ENCODE measurements at regions not wholly inside any gene's neighbourhood (a gene's known extent, or its start where the extent isn't known, plus 50 kb on each side); places are given as distances from the start of the nearest gene placed in this dataset.
"Not testable (repeated sequence)": the region's sequence is repeated elsewhere in the genome, so short reads cannot be mapped to it uniquely, and the experiment has no call there.

DNA sequence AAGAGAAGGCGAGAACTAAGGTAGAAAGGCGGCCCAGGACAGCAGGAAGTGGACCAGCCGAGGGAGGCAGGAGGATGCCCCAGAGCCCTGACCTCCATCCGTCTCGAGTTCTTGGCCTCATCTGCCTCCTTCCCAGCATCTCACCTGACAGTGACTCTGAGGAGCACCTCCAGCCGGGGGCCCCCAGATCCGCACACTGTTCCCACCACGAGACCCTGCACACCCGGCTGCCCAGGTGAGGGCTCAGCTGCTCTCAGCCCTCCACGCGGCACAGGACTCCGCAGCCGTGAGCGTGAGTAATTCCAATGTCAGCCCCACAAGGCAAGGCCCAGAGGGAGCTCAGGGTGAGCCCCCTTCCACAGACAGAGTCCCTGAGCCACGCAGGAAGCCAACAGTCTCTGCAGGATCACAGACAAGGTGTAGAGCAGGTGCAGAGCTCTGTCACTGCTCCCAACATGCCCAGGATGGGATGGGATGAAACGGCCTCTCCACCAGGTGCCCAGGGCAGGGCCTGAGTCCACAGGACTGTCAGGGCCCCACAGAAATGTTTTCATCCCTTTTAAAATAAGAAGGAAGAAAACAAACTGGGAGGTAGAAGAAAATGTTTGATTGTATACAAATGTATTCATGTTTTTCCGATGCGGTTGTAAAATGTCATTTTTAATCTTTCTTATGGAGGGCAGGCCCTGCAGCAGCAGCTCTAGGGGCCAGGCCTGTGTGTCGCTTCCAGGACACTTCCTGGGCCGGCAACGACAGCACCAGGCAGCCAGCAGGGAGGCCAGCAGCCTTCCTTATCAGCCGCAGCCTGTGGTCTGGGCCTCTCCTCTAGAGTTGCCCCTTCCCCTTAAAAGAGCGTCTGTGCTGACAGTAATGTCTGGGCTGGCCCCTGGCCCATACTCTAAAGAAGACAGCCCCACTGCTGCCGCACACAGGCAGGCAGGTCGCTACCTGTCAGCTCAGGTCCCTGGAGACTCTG, 66.9 kb downstream of the DLL1 start:
- H3K4me3 ChIP-seq (ENCODE audit: low read depth, low read length) = no peak overlapping the region
- TF ChIP-seq, protein P1, sequence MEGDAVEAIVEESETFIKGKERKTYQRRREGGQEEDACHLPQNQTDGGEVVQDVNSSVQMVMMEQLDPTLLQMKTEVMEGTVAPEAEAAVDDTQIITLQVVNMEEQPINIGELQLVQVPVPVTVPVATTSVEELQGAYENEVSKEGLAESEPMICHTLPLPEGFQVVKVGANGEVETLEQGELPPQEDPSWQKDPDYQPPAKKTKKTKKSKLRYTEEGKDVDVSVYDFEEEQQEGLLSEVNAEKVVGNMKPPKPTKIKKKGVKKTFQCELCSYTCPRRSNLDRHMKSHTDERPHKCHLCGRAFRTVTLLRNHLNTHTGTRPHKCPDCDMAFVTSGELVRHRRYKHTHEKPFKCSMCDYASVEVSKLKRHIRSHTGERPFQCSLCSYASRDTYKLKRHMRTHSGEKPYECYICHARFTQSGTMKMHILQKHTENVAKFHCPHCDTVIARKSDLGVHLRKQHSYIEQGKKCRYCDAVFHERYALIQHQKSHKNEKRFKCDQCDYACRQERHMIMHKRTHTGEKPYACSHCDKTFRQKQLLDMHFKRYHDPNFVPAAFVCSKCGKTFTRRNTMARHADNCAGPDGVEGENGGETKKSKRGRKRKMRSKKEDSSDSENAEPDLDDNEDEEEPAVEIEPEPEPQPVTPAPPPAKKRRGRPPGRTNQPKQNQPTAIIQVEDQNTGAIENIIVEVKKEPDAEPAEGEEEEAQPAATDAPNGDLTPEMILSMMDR (conservative IDR thresholded peaks at IDR 0.05; ENCODE audit: low read depth, low read length) = no peak
- no peak for DNase-seq (ENCODE audit: low read depth)

DNA sequence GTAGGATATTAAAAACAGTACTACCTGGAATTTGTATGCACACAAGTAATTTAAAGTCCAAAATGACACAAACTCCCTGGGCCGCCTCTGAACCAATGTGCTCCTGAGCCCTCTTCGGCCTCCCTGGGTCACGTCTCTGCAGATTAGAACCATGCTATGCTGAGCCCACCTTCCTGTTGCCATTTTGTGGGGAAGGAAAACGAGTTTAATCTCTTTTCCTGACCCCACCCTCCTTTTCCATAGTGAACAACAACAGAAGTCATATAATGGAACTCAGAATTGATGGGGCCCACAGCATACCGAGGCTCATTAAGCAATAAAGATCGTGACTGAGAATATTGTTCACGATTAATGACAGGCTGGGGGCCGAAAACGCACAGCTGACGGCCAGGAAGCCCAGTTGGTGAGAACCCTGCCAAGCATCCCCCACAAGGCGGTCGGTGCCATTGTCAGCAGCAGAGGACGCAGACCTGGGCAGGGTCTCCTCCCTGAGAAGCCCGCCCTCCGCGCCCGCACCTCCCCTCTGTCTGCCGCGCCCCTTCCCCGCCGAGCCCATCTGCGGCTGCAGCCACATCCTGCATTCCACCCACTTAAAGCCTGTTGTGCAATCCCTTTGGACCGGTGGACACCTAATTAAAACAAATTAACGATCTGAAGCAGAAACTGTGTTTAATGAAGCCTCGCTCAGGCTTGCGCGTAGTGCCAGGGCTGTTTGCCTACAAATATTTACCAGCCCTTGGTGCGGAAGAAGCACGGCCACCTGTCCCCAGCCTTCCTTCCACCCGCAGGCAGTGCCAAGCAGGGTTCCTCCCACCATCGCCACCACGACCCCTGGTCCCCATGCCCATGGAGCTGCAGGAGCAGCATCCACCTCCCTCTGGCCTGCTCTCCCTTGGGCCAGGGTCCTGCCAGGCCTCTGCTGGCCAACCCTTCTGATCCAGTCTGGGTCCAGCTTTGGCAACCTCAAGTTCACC, 68.1 kb downstream of the DLL1 start:
- no peak overlapping the region for H3K4me3 ChIP-seq (ENCODE audit: low read depth, low read length)
- no peak for DNase-seq (ENCODE audit: low read depth)
- TF ChIP-seq, protein P1 (conservative IDR thresholded peaks at IDR 0.05; ENCODE audit: low read depth, low read length) = no peak

DNA sequence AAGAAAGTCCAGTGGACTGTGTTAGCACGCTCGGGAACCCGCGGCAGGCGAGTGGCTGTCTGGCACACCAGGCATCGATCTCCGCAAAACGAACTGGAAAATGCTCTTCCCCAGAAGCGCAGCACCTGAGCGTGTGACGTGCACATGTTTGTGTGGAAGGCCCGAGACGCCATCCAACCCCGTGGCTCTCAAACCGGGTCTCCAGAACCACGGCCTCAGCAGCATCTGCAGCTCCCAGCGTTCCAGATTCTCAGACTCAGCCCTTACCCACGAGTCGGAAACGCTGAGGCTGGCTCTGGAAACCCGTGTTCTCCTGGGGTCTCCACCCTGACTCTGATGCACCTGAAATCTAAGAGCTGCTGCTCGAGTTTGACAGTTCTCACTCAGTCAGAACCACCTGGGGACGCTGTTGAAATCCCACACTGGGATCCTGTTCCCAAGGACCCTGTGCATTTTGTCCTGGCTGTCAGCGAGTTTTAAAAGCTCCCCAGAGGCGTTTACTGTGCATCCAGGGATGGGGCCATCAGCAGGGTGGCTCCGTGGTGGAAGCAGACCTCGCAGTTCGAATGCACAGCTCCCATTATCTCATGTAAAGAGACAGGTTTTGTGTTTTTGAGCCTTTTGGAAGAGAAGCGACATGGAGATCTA, 69.0 kb downstream of the DLL1 start:
- TF ChIP-seq, protein P1 (conservative IDR thresholded peaks at IDR 0.05; ENCODE audit: low read depth, low read length) = no peak
- H3K4me3 ChIP-seq (ENCODE audit: low read depth, low read length) = no peak overlapping the region
- DNase-seq (ENCODE audit: low read depth) = no peak

DNA sequence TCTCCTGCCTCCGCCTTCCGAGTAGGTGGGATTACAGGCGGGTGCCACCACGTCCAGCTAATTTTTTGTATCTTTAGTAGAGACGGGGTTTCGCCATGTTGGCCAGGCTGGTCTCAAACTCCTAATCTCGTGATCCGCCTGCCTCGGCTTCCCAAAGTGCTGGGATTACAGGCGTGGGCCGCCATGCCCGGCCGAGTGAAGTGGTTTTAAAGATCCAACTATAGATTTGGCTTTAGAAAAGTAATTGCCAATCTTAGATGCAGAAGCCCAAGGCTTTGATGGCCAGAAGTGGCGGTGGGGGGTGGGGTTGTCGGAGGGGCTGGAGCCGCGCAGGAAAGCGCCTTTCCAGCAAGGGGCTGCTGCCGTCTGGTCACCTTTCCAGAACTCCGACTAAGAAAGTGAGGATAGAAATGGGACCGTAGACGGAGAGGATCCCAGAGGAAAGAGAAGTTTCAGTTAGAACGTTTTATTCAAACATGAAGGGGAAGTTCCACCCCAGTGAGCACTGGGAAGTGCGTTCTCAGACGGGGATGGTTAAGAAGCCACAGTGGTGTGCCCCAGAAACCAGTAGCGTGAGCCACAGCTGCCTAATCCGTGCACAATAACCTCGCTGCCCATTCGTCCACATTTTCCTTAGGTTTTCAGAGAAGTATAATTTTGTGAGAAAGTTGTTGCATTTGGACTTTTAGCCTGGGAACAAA, 69.7 kb downstream of the DLL1 start:
- no peak for DNase-seq (ENCODE audit: low read depth)
- TF ChIP-seq, protein P1 (conservative IDR thresholded peaks at IDR 0.05; ENCODE audit: low read depth, low read length) = no peak
- no peak overlapping the region for H3K4me3 ChIP-seq (ENCODE audit: low read depth, low read length)

DNA sequence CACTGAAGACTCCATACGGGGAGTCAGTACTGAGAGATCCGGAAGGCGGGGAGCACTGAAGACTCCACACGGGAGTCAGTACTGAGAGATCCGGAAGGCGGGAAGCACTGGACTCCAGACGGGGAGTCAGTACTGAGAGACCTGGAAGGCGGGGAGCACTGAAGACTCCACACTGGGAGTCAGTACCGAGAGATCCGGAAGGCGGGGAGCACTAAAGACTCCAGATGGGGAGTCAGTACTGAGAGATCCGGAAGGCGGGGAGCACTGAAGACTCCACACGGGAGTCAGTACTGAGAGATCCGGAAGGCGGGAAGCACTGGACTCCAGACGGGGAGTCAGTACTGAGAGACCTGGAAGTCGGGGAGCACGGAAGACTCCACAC, 77.2 kb downstream of the DLL1 start:
- not testable (repeated sequence) for DNase-seq (ENCODE audit: low read depth); H3K4me3 ChIP-seq (ENCODE audit: low read depth, low read length)

DNA sequence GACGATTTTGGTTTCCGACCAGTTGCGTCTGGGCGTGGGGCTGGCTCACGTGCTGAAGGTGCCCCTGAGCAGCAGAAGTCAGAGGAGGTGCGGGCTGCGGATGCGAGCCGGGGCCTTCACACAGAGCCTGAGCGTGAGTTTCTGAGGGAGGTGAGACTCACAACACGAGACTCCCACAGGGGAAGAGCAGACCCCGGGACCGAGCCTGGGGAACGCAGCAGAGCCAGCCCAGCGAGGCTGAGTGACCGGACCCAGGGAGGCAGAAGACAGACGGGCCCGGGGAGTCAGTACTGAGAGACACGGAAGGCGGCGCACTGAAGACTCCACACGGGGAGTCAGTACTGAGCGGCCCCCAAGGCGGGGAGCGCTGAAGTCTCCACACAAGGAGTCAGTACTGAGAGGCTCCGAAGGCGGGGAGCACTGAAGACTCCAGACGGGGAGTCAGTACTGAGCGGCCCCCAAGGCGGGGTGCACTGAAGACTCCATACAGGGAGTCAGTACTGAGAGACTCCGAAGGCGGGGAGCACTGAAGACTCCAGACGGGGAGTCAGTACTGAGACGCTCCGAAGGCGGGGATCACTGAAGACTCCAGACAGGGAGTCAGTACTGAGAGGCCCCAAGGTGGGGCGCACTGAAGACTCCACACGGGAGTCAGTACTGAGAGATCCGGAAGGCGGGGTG, 77.8 kb downstream of the DLL1 start:
- DNase-seq (ENCODE audit: low read depth) = no peak
- TF ChIP-seq, protein P1 (conservative IDR thresholded peaks at IDR 0.05; ENCODE audit: low read depth, low read length) = no peak
- H3K4me3 ChIP-seq (ENCODE audit: low read depth, low read length) = no peak overlapping the region

All from epithelial cell of proximal tubule (primary cell).